Upper lobe of right lung (tissue), 1 donor: ENCODE measurements at regions not wholly inside any gene's neighbourhood (a gene's known extent, or its start where the extent isn't known, plus 50 kb on each side); places are given as distances from the start of the nearest gene placed in this dataset.

Experiments used
- ATAC-seq: fragments of 200-7000 bp; cut with Tn5 transposase; one replicate; pipeline ENCODE4 v1.9.1; 2020; ENCODE audit warnings: mild to moderate bottlenecking, moderate library complexity
- DNase-seq: peaks from one replicate; pipeline ENCODE4 v3.0.0-alpha.2; 2020
- H3K27ac ChIP-seq: fragments of 200-600 bp; one replicate; pipeline ENCODE4 v1.8.0; 2022
- H3K27me3 ChIP-seq: fragments of 200-600 bp; one replicate; pipeline ENCODE4 v1.8.0; 2022; ENCODE audit warnings: mild to moderate bottlenecking
- H3K36me3 ChIP-seq: fragments of 200-600 bp; one replicate; pipeline ENCODE4 v1.8.0; 2022
- H3K4me1 ChIP-seq: fragments of 200-600 bp; one replicate; pipeline ENCODE4 v1.8.0; 2022
- H3K4me3 ChIP-seq: fragments of 200-600 bp; one replicate; pipeline ENCODE4 v1.8.0; 2022; ENCODE audit warnings: mild to moderate bottlenecking
- H3K9me3 ChIP-seq: fragments of 200-600 bp; one replicate; pipeline ENCODE4 v1.8.0; 2022
- intact Hi-C: fragments of 100-400 bp; cut with DNase I; formaldehyde crosslinking; loops from one replicate; pipeline ENCODE4 v1.11.0; 2022
- TF ChIP-seq, protein P1 (sequence below): fragments of 200-600 bp; IDR thresholded peaks from one replicate; pipeline ENCODE4 v1.8.0; 2022; ENCODE audit warnings: antibody characterized with exemption
- donor health status: DM: no; HTN: yes; CAD: no; lungs with severe emphysema.

DNA sequence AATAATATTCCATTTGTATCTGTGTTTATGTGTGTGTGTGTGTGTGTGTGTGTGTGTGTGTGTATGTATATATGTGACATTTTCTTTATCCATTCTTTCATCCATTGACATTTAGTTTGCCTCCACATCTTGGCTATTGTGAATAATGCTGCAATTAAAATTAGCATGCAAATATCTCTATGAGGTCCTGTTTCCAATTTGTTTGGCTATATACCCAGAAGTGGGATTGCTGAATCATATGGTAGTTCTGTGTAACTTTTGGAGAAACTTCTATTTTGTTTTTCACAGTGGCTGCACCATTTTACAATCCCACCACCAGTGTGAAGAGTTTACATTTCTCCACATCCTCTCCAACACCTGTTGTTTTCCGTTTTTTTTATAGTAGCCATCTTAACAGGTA, 53.1 kb downstream of the CH25H start:
- Histone ChIP-seq H3K9me3 (no peaks in the 10 kb centered on the region), H3K4me3 (no peak overlapping the region), H3K27me3 (no peaks in the 10 kb centered on the region), H3K36me3 (no peaks in the 10 kb centered on the region), H3K27ac (no peak overlapping the region), H3K4me1 (no peaks in the 10 kb centered on the region)
- ATAC-seq = no peak
- DNase-seq = no peak
- TF ChIP-seq, protein P1, sequence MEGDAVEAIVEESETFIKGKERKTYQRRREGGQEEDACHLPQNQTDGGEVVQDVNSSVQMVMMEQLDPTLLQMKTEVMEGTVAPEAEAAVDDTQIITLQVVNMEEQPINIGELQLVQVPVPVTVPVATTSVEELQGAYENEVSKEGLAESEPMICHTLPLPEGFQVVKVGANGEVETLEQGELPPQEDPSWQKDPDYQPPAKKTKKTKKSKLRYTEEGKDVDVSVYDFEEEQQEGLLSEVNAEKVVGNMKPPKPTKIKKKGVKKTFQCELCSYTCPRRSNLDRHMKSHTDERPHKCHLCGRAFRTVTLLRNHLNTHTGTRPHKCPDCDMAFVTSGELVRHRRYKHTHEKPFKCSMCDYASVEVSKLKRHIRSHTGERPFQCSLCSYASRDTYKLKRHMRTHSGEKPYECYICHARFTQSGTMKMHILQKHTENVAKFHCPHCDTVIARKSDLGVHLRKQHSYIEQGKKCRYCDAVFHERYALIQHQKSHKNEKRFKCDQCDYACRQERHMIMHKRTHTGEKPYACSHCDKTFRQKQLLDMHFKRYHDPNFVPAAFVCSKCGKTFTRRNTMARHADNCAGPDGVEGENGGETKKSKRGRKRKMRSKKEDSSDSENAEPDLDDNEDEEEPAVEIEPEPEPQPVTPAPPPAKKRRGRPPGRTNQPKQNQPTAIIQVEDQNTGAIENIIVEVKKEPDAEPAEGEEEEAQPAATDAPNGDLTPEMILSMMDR = no peak
- intact Hi-C loops = no loop called here

GRCh38 chr10:89153116-89153515, 54.0 kb downstream of the CH25H start:
- ATAC-seq (no peak), DNase-seq (no peak)
- H3K27ac ChIP-seq = no peak overlapping the region
- TF ChIP-seq, protein P1 = no peak
- no peaks in the 10 kb centered on the region for H3K36me3 ChIP-seq
- no peaks in the 10 kb centered on the region for H3K4me1 ChIP-seq
- H3K9me3 ChIP-seq = no peaks in the 10 kb centered on the region
- no peak overlapping the region for H3K4me3 ChIP-seq
- intact Hi-C loops = no loop called here
- H3K27me3 ChIP-seq = no peaks in the 10 kb centered on the region

- no peak overlapping the region for H3K27ac ChIP-seq
- DNase-seq = no peak
- no peaks in the 10 kb centered on the region for H3K9me3 ChIP-seq
- H3K4me3 ChIP-seq = no peak overlapping the region
- no peaks in the 10 kb centered on the region for H3K27me3 ChIP-seq
- H3K36me3 ChIP-seq = no peaks in the 10 kb centered on the region
- ATAC-seq = no peak
- H3K4me1 ChIP-seq = no peaks in the 10 kb centered on the region
- intact Hi-C loops = no loop called here
- TF ChIP-seq, protein P1 = no peak
Measured at GRCh38 chr10:89151857-89152256, 55.3 kb downstream of the CH25H start.

- Histone ChIP-seq H3K9me3 (no peaks in the 10 kb centered on the region), H3K4me1 (no peaks in the 10 kb centered on the region), H3K36me3 (no peaks in the 10 kb centered on the region), H3K4me3 (no peak overlapping the region), H3K27ac (no peak overlapping the region), H3K27me3 (no peaks in the 10 kb centered on the region)
- TF ChIP-seq, protein P1 = no peak
- intact Hi-C loops = no loop called here
- ATAC-seq (no peak), DNase-seq (no peak)
Measured at GRCh38 chr10:89148061-89148460, 59.1 kb downstream of the CH25H start.

GRCh38 chr10:89147256-89147655, 59.9 kb downstream of the CH25H start:
- no peak for ATAC-seq
- Histone ChIP-seq H3K9me3 (no peaks in the 10 kb centered on the region), H3K36me3 (no peaks in the 10 kb centered on the region), H3K27me3 (no peaks in the 10 kb centered on the region), H3K27ac (no peak overlapping the region), H3K4me1 (no peaks in the 10 kb centered on the region), H3K4me3 (no peak overlapping the region)
- no peak for DNase-seq
- TF ChIP-seq, protein P1 = no peak
- intact Hi-C loops = no loop called here

- TF ChIP-seq, protein P1 = no peak
- Histone ChIP-seq H3K9me3 (no peaks in the 10 kb centered on the region), H3K4me1 (no peaks in the 10 kb centered on the region), H3K4me3 (no peak overlapping the region), H3K27ac (no peak overlapping the region), H3K36me3 (no peaks in the 10 kb centered on the region), H3K27me3 (no peaks in the 10 kb centered on the region)
- intact Hi-C loops = no loop called here
- no peak for DNase-seq
- ATAC-seq = no peak
Measured at GRCh38 chr10:89144836-89145235, 62.3 kb downstream of the CH25H start.
